Loucy (cell line): ENCODE measurements at regions not wholly inside any gene's neighbourhood (a gene's known extent, or its start where the extent isn't known, plus 50 kb on each side); places are given as distances from the start of the nearest gene placed in this dataset.
"Not testable (repeated sequence)": the region's sequence is repeated elsewhere in the genome, so short reads cannot be mapped to it uniquely, and the experiment has no call there.

Experiments used
- H2AFZ ChIP-seq: fragments of 200-600 bp; sonication (generic); 2 replicates; pipeline ENCODE4 v1.6.0; 2016; ENCODE audit warnings: antibody characterized with exemption, mild to moderate bottlenecking, low read length, moderate library complexity
- H3F3A ChIP-seq: fragments of 200-600 bp; 2 replicates; pipeline ENCODE4 v1.6.0; 2016; ENCODE audit warnings: antibody characterized with exemption, low read depth, mild to moderate bottlenecking
- H3K27me3 ChIP-seq: fragments of 200-600 bp; sonication (generic); 2 replicates; pipeline ENCODE4 v1.6.1; 2014; ENCODE audit warnings: low read length, mild to moderate bottlenecking; ENCODE audit not compliant: insufficient read depth, poor library complexity, severe bottlenecking
- H3K36me3 ChIP-seq: fragments of 200-600 bp; sonication (generic); 2 replicates; pipeline ENCODE4 v1.6.1; 2016; ENCODE audit warnings: low read length; ENCODE audit not compliant: insufficient read depth
- H3K4me1 ChIP-seq: fragments of 200-600 bp; sonication (generic); 2 replicates; pipeline ENCODE4 v1.5.1; 2014; ENCODE audit warnings: low read length, mild to moderate bottlenecking; ENCODE audit not compliant: insufficient read depth, poor library complexity, severe bottlenecking
- H3K4me2 ChIP-seq: fragments of 200-600 bp; sonication (generic); 2 replicates; pipeline ENCODE4 v1.6.0; 2014; ENCODE audit warnings: antibody characterized with exemption, low read length, low read depth, mild to moderate bottlenecking; ENCODE audit not compliant: poor library complexity, severe bottlenecking
- H3K4me3 ChIP-seq: fragments of 200-600 bp; sonication (generic); 2 replicates; pipeline ENCODE4 v1.5.1; 2014; ENCODE audit warnings: low read length, mild to moderate bottlenecking, mixed read lengths; ENCODE audit not compliant: poor library complexity, severe bottlenecking
- H3K79me2 ChIP-seq: fragments of 200-600 bp; sonication (generic); 2 replicates; pipeline ENCODE4 v1.6.1; 2014; ENCODE audit warnings: low read length; ENCODE audit not compliant: insufficient read depth
- H3K9ac ChIP-seq: fragments of 200-600 bp; sonication (generic); 2 replicates; pipeline ENCODE4 v1.6.0; 2014; ENCODE audit warnings: mild to moderate bottlenecking, low read depth, low read length, moderate library complexity; ENCODE audit not compliant: poor library complexity, severe bottlenecking
- H3K9me2 ChIP-seq: fragments of 200-600 bp; sonication (generic); replicated peaks from 2 replicates; pipeline ENCODE4 v1.6.1; 2016; ENCODE audit warnings: low read depth, low read length, mixed read lengths
- H3K9me3 ChIP-seq: fragments of 200-600 bp; sonication (generic); 2 replicates; pipeline ENCODE4 v1.6.1; 2014; ENCODE audit warnings: mild to moderate bottlenecking, antibody characterized with exemption, low read length, low read depth; ENCODE audit not compliant: insufficient read depth
- H4K20me1 ChIP-seq: fragments of 200-600 bp; sonication (generic); 2 replicates; pipeline ENCODE4 v1.6.0; 2014; ENCODE audit warnings: antibody characterized with exemption, low read length, mild to moderate bottlenecking; ENCODE audit not compliant: insufficient read depth, poor library complexity, severe bottlenecking
- EZH2phosphoT487 ChIP-seq: fragments of 200-600 bp; IDR thresholded peaks from 2 replicates; pipeline ENCODE4 v1.6.1; 2018; ENCODE audit warnings: antibody characterized with exemption, mild to moderate bottlenecking, moderate library complexity, borderline replicate concordance
- TF ChIP-seq, protein P1 (sequence below): fragments of 200-600 bp; sonication (generic); conservative IDR thresholded peaks from 2 replicates; pipeline ENCODE4 v1.5.1; 2014; ENCODE audit warnings: mild to moderate bottlenecking, antibody characterized with exemption, low read length

DNA sequence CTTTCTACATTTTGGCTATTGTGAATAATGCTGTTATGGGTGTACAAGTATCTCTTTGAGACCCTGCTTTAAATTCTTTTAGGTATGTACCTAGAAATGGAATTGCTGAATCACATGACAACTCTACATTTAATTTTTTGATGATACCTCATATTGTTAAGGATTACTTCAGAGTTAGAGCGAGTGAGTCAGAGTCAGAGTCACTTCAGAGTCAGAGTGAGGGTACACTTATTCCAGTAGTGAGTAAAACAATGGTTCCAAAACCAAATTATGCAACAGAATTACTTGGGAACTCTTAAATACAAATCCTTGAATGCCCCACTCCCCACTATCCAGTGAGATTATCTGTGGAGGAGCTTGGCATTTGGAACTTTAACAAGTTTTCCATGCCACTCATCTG is 50.3 kb upstream of the SNRK start:
- no peaks in the 10 kb centered on the region for H3K36me3 ChIP-seq
- no peaks in the 10 kb centered on the region for H3K79me2 ChIP-seq

DNA sequence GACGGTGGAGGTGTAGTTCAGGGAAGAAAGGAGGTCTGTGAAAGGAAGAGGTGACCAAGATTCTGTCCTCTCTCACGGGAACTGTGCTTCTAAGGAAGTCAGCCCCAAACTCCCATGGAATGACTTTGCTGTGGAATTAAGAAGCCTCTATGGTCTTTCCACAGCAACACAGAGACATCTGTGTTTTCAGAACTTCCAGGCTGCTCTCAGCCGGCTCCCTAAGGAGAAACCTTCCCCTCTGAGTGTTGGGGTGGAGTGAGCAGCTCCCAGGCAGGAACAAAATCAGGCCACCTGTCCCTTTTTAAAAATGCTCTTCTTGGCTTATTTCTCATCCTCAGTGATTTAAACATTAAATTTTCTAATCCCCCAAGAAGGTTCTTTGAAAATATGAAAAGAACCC is 53.3 kb upstream of the SNRK start:
- H3K4me3 ChIP-seq, result no peak overlapping the region
- no peak overlapping the region for H3K9ac ChIP-seq
- no peaks in the 10 kb centered on the region for H3K79me2 ChIP-seq
- H3F3A ChIP-seq, result no peaks in the 10 kb centered on the region
- TF ChIP-seq, protein P1, sequence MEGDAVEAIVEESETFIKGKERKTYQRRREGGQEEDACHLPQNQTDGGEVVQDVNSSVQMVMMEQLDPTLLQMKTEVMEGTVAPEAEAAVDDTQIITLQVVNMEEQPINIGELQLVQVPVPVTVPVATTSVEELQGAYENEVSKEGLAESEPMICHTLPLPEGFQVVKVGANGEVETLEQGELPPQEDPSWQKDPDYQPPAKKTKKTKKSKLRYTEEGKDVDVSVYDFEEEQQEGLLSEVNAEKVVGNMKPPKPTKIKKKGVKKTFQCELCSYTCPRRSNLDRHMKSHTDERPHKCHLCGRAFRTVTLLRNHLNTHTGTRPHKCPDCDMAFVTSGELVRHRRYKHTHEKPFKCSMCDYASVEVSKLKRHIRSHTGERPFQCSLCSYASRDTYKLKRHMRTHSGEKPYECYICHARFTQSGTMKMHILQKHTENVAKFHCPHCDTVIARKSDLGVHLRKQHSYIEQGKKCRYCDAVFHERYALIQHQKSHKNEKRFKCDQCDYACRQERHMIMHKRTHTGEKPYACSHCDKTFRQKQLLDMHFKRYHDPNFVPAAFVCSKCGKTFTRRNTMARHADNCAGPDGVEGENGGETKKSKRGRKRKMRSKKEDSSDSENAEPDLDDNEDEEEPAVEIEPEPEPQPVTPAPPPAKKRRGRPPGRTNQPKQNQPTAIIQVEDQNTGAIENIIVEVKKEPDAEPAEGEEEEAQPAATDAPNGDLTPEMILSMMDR, result no peak
- TF ChIP-seq EZH2phosphoT487, result no peak
- no peaks in the 10 kb centered on the region for H3K9me2 ChIP-seq
- H3K4me2 ChIP-seq, result no peak overlapping the region
- H4K20me1 ChIP-seq, result no peaks in the 10 kb centered on the region
- H3K27me3 ChIP-seq, result no peaks in the 10 kb centered on the region
- peaks cover 12% of the 10 kb centered on the region for H3K4me1 ChIP-seq
- no peaks in the 10 kb centered on the region for H3K9me3 ChIP-seq
- H3K36me3 ChIP-seq, result no peaks in the 10 kb centered on the region
- no peak overlapping the region for H2AFZ ChIP-seq

More for the DNA sequence above, 50.3 kb upstream of the SNRK start:
- Histone ChIP-seq H3K9ac (no peak overlapping the region), H3K9me2 (no peaks in the 10 kb centered on the region), H3K4me2 (no peak overlapping the region), H3K4me3 (no peak overlapping the region), H3K27me3 (no peaks in the 10 kb centered on the region), H3K9me3 (no peaks in the 10 kb centered on the region), H4K20me1 (no peaks in the 10 kb centered on the region), H3K4me1 (peaks cover 12% of the 10 kb centered on the region), H2AFZ (no peak overlapping the region), H3F3A (no peaks in the 10 kb centered on the region)
- TF ChIP-seq, protein P1, result no peak
- TF ChIP-seq EZH2phosphoT487, result no peak

DNA sequence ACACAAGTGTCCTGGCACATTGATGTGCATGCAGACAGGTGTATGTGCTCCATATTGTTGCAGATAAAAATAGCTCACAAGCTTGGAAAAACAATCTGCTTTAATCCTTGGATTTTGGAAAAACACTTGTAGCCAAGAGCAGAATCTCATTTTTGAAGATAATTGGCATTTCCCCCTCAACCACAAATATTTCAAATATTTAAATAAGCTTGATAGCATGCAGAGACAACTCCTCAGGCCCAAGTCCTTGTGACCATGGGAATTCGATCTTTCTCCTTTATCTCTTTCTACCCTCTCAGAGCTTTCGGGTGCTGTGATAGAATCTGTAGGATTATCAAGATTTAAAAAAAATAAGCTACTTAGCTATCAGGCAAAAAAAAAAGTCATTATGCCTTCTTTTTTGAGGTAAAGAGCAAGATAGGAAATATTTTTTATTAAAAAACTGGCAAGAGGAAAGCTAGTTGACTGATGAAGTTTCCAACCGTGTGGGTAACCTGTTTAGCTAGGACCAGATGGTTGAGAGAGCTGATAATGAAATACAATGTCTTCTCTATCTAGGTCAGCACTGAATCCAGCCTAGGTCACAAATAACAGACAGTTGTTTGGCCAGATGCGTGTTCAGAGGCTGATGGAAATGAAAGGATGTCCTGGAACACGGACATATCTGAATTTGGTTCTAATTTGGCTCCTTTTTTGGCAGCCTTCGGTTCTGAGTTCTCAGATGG is 54.9 kb upstream of the SNRK start:
- Histone ChIP-seq H3K4me3 (no peak overlapping the region), H3K9ac (no peak overlapping the region), H3K4me2 (no peak overlapping the region), H3K79me2 (no peaks in the 10 kb centered on the region), H3K27me3 (no peaks in the 10 kb centered on the region), H3K36me3 (no peaks in the 10 kb centered on the region), H4K20me1 (no peaks in the 10 kb centered on the region), H3K4me1 (peaks cover 12% of the 10 kb centered on the region), H3K9me2 (no peaks in the 10 kb centered on the region), H3K9me3 (no peaks in the 10 kb centered on the region), H3F3A (no peaks in the 10 kb centered on the region), H2AFZ (no peak overlapping the region)
- TF ChIP-seq EZH2phosphoT487, result no peak
- TF ChIP-seq, protein P1, result no peak

DNA sequence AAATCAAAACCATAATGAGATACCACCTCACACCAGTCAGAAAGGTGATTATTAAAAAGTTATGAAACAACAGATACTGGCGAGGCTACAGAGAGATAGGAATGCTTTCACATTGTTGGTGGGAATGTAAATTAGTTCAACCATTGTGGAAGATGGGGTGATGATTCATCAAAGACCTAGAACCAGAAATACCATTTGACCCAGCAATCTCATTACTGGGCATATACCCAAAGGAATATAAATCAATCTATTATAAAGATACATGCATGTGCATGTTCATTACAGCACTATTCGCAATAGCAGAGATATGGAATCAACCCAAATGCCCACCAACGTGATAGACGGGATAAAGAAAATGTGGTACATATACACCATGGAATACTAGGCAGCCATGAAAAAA is 56.5 kb upstream of the SNRK start:
- not testable (repeated sequence) for H3F3A ChIP-seq, H3K4me2 ChIP-seq, H4K20me1 ChIP-seq, H3K4me3 ChIP-seq, H3K9me2 ChIP-seq, H2AFZ ChIP-seq, H3K36me3 ChIP-seq, H3K9me3 ChIP-seq, H3K79me2 ChIP-seq, H3K9ac ChIP-seq, H3K27me3 ChIP-seq
- H3K4me1 ChIP-seq, result peaks cover 12% of the 10 kb centered on the region

DNA sequence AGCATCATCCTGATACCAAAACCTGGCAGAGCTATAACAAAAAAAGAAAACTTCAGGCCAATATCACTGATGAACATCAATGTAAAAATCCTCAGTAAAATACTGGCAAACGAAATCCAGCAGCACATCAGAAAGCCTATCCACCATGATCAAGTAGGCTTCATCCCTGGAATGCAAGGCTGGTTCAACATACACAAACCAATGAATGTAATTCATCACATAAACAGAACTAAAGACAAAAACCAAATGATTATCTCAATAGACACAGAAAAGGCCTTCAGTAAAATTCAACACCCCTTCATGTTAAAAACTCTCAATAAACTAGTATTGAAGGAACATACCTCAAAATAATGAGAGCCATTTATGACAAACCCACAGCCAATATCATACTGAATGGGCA is 58.7 kb upstream of the SNRK start:
- H3K4me2 ChIP-seq, H3K27me3 ChIP-seq, H3K9me2 ChIP-seq, H3K36me3 ChIP-seq, H2AFZ ChIP-seq, H3K9ac ChIP-seq, H3F3A ChIP-seq, H3K9me3 ChIP-seq, H3K4me1 ChIP-seq, H3K4me3 ChIP-seq, H4K20me1 ChIP-seq, H3K79me2 ChIP-seq: not testable (repeated sequence)
